Esophagus mucosa (tissue), 1 donor: ENCODE measurements at regions not wholly inside any gene's neighbourhood (a gene's known extent, or its start where the extent isn't known, plus 50 kb on each side); places are given as distances from the start of the nearest gene placed in this dataset.

Source experiments
- ATAC-seq: fragments of 200-7000 bp; cut with Tn5 transposase; one replicate; pipeline ENCODE4 v1.9.1; 2020
- donor health status: DM: yes; HTN: yes; CAD: no.

DNA sequence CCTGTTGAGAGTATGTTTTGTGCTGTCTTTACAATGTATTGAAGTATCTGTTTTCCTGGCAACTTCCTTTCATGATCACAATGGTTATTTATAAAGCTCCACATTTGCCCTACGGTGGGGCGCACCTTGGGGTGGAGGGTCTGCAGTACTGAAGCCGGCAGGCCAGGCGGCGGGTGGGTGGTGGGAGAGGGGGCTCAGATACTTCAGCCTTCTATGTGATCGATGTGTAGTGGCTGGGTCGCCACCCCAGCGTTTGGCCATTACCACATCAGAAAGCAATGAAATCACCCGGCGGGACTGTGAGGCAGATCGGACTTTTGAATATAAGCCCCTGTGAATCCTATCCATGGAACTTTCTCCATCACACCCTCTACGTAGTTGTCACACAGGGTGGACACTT is 196.6 kb downstream of the FOXL1 start:
- no peak for ATAC-seq

DNA sequence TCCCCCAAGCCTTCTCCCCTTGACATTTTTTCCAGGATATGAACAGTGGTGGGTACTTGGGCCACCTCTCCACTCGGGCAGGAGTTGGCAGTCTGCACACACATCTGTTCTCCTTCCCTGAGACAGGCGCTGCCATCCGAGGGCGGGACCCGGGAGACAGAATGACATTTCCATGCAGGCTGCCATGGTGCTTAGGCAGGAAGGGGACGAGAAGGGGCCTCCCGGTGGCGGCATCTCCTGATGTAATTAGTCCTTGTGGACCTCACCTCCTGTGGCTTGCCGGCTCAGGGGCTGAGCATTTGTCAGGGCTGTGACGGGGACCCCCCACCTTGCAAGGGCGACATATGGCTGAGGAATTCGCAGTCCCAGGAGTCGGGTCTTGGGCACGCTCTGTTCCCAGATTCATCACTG is 197.2 kb downstream of the FOXL1 start:
- ATAC-seq: no peak

DNA sequence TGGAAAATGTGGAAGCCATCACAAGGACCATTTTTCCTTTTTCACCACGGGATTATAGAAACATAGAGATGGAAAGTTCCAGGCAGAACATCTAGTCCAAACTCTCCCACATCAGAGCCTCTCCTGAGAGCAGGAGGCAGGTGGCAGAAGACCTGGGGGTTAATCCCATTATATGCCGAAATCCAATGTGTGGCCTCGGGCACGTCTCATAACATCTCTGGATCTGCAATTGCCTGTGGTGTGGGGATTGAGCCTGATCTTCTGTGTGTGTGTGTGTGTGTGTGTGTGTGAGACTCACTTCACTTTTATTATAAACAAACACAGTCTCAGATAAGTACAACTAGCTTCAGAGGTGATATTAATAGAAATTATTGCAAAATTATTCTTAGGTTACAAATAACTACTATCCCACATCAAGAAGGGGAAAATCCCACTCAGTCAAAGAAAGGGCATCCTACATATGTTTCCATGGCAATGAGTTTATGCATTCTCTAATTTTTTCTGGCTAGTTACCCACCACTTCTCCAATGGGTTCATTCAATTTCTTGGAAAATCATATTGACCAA is 199.1 kb downstream of the FOXL1 start:
- no peak for ATAC-seq

DNA sequence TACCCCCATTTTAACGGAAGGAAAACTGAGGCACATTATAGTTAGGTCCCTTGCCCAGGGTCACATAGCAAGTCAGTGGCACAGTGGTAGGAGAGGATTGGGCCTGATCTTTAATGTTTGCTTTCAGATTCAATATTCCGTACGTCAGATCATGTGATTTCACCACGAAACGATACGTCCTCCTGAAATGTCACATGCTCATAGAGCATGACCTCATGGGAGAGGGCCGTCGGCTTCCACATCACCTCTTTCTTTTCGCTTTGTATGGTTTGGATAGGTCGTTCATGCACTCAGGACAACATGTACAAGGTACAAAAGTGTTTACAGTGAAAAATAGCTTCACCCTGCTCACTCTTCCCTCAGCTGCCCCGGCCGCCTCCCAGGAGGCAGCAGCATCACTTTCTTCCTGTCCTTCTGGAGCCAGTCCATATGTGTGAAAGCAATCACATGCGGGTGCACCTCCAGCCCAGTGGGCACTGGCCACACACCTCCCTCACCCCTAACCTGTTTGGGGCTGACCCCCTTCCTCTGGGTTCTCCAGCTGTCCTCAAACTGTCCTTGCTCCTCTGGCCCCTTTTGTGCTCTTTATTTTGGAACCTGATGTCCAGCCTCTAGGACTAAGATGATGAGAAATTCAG is 199.9 kb downstream of the FOXL1 start:
- no peak for ATAC-seq

DNA sequence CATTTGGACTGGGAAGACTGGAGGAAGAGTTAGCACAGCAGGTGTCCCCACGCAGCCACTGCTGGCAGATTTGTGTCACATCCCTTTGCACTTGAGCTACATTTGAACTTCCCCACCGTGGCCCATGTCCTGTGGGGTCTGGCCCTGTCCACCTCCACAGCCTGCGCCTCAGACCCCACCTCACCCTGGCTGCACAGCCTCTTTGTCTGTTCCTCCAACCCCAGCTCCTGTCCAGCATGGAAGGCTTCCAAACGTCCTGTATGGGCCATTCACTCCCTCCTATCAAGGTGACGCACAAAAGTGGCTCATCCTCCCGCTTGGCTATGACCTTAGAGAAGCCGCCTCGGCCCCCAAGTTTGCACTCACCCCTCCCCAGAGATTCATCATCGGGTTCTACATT is 200.6 kb downstream of the FOXL1 start:
- no peak for ATAC-seq

DNA sequence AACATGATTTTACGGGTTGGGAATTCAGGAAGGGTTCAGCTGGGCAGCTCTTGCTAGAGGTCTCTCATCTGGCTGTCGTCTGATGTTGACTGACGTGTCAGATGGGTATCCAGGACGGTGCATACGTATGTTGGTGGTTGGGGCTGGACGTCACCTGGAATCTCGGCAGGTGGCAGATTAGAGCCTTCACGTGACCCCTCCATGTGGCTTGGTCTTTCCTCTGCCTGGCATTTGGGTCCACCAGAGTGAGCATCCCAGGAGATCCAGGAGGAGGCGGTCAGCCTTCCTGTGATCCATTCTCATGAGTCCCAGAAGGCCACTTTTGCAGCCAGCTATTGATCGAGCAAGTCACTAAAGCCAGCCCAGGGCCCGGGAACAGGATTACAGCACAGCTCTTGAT is 202.7 kb downstream of the FOXL1 start:
- ATAC-seq: no peak

DNA sequence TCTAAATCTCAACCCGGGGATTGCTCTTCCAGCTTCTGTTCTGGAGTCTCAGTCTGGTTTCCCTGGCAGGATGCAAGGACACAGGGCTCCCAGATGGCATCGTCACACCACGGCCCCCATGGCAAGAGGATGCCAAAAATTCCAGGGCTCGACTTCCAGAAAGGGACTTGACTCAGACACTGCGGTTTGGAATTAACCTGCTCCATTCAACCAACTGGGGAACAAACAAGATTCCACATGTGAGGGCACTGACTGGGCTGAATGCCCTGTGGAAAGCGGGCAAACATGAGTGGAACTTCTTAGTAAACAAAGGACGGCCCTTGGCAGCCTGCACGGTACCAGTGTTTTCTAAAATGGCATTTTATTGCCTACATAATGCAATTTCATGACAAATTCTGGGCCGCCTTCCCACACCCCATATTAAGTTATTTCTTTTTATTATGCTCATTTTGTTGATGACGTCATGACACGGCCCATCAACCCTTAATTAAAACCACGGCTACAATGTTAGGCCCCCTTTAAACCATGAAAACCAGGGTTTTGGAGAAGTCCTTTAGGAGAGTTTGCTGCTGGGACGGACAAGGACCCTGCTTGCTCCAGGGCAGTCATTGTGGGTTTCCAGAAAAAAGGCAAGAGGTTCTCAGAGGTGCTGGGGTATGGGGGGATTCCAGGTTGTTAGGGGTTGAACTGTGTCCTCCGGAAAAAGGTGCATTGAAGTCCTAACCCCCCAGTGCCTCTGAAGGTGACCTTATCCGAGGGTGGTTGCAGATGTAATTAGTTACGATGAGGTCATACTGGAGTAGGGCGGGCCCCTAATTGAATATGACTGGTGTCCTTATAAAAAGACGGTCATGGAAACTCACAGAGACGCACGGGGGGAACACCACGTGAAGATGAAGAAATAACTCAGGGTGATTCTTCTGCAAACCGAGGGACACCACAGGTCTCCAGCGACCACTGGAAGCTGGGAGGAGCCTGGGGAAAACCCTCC is 205.6 kb downstream of the FOXL1 start:
- ATAC-seq: peak; percentile 26

DNA sequence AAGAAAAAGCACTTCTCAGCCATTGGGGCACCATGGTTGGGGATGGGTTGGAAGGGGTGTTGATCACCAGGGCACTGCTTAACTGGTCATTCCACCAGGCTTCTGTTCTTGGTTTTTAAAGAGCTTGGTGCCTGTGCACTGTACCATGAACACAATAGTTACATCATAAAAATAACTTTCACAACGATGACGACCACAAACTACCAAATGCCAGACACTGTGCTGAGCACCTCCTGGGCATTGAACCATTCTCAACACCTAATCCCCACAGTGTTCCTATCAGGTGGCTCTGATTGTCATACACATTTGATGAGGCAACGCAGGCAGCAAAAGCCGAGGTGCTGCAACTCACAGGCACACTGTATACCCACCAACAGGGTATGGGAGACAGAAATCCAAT is 208.0 kb downstream of the FOXL1 start:
- no peak for ATAC-seq

DNA sequence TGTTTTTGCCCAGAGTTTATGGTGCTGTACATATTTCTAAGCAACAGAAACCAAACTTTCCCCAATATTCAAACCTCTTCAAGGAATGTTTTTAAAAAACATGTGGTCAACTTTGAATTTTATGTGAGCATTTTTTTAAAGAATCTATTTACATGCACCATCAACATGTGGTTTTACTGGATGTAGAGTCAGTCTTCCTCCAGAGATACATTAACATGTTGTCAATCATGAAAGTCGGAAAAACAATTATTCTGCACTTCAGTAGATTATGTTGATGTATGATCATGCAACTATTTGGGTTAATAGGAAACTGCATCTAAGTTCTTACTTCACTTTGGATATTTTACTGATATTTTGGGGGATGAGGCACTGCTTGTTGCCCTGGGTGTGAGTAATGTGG is 208.6 kb downstream of the FOXL1 start:
- no peak for ATAC-seq

DNA sequence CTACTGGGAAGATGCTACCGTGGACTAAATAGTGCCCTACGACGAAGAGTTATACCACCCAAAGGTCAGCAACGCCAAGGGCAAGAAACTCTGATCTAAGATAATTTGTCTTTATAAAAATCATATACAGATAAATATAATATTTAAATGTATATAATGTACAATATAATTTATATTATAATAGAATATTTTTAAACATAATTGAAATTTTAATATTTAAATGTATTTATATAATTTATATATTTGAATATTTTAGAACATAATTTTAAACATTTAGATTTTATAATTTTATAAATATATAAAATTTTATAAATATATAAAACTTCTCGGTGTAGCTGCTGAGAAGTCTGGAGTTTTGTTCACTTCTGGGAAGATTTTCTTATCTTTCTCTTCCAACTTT is 209.2 kb downstream of the FOXL1 start:
- ATAC-seq: no peak

DNA sequence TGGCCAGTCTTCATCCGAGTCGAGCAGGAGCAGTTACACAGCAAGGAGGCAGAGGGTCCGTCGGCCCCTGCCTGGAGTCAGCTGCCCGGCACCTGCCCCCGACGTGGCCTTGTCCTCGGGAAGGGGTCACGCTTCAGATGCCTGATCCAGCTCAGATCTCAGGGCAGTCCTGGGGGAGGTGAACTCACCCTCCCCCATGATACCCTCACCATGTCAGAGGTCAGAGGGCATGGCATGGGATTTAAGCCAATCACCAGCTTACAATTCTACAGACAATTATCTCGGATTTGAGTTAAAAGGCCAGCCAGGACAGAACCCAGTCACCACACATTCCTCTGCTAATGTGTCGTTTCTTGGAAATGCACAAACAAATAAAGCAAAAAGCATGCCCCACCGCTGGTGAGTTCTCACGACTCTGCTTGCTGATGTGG is 211.3 kb downstream of the FOXL1 start:
- no peak for ATAC-seq

DNA sequence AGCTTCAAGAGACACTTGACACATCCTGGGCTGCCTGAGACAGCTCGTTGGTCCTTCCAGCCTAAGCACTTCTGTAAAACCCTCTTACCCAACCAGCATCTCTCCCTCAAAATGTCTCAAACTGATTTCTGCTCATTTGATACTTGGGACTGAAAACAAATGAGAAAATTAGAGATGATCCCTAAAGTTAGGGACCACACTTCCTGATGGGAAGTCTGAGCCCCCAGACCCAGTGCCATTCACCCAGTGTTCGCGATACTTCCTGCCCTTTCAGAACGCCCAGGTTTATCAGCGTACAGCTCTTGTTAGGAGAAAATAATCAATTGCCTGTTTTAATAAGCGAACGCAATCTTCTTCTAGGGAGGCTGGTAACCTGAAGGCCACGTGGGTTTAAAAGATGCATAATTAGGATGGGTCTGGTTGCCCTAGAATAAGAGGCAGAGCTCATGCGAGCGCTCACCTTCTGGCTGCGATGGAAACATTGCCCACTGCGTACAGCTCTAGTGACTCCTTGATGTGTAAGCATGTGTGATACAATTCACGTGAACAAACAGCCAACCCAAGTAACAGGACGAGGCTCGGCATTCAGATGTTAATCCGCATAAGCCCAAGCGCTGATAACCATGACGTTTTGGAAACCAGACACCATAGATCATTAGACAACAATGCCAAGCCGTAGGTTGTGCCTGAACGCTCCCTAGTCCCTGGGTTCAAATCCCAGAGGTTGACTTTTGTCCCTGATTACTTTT is 213.1 kb downstream of the FOXL1 start:
- no peak for ATAC-seq

DNA sequence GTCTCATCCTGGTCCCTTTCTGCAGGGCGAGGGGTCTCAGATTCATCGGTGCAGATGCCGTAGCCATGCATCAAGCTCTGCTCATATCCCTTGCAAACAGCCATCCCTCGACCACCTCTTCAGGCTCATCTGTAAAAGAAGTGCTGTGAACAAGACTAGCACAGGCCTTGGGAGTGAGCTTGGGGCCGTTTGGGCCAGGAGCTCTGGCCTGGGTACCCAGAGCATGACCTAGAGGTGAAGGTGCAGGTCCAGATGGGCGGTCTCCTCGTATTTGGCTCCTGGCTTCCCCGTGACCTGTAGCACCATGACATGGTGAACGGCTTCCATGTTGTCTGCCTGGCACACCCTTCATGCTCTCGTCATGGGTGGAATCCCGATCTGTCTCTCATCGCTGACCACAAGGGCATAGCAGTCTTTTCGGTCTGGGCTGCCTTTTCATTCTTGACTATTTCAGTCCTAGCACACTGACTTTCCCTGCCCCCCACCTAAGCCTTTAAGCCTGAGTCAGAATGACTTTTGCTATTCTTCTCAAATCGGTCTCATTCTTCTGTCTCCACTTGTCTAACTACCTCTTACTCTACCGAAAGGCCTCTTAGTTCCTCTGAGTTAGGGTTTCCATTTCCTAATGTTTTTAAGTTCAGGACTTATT is 216.0 kb downstream of the FOXL1 start:
- ATAC-seq: no peak

DNA sequence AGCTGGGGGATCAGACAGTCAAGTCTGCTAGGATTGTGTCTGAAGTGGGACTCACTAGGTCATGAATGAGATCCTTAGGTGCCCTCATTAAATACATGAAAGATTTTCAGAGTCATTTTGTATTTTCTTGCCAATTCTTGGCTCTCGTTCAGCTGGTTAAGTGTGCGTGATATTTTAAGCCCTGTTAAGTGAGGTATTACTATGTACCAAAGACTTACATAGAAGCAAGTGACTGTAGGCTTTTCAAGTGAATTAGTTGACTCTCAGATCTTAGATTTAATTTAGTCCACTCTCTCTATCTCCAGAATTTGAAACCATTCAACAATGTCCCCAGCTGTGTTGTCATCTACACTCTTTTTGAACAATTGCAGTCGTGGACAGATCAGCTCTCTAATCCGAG is 219.4 kb downstream of the FOXL1 start:
- ATAC-seq: no peak

DNA sequence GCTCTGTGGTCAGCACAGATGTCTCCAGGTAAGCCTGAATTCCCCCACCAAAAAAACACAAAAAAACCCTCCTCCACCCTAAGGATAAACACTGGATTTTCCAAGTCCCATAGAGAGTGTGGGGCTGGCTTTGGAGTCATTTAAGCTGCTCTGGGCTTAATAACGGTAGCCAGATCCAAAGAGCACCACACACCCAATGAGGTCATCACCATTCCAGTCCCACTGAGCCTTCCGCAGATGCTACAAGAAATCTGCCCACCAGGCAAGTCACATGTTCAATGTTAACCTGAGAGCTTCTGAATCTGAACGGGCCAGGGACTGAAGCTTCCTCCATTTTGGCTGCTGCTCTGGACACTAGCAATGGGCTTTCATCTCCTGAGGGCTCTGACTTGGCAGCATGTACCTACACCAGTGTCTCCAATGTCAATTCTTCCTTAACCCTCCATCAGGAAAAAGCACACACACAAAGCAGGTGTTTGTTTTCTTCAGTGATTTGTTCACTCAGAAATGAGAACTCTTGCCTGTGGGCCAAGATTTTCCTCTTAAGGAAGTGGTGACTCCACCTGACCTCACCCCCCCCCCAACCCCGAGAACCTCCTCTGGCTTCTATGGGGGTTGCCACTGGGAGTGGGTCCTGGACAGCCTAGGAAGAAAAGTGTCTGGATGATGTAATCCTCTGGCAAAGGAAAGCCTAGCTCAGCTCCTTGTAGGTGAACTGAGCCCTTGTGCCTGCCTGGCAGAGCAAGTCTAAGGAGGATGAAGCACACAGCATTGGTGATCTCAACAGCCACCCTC is 220.1 kb downstream of the FOXL1 start:
- ATAC-seq: no peak

DNA sequence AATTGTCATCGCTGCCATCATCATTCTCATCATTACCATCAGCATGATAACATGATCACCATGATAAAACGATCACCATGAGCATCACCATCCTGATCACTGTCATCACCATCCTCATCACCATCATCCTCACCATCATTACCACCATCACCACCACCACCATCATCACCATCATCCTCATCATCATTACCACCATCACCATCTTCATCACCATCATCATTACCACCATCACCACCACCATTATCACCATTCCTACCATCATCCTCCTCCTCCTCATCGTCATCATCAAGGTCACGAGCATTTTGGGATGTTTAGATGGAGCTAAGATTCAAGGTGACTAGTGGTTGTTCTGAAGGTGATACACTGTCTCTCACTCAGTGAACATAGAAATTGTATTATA is 221.0 kb downstream of the FOXL1 start:
- no peak for ATAC-seq

DNA sequence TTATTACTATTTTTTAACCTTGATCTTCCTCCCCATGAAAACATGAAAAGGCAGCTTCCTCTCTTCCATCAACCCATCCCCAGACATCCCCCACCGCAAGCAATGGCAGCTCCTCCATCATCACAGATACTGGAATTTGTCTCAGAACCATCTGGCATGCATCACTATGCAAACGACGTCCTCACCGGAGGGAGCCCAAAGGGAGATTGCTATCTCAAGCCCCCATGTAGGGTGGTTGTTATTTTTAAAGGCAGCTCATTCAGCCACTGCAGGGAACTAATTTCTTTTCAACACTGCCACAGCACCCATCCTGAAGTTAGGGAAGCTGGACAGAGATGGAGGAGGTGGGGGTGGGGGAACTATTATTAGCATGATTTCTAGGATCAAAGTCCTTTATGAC is 222.5 kb downstream of the FOXL1 start:
- no peak for ATAC-seq

DNA sequence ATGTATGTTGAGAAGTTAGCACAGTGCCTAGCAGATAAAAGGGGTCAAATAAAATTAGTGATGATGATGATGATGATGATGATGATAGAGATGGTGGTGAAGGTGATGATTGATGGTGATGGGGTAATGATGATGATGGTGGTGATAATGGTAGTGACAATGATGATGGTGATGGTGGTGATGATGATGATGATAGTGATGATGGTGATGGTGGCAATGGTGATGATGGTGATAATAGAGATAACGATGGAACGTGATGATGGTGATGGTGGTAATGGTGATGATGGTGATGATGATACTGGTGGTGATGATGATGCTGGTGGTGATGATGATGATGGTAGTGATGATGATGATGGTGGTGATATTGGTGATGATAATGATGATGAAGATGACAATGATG is 223.7 kb downstream of the FOXL1 start:
- ATAC-seq: no peak

DNA sequence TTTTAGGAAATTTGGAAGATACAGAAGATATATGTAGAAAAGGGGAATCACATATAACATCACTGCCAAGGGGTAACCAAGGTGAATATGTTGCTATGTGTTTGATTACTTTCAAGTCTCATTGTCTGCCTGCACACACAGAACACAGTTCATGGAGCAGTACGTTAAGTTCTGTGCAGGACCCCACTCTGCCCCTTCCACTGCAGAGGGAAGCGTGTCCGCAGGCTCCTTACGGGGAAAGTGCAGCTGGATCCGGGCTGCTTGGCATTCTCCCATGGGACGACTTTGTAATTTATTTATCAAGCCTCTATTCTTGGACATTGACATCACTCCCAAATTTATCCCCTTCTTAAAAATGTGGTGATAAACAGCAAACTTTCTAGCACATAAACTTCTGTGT is 226.8 kb downstream of the FOXL1 start:
- ATAC-seq: no peak

DNA sequence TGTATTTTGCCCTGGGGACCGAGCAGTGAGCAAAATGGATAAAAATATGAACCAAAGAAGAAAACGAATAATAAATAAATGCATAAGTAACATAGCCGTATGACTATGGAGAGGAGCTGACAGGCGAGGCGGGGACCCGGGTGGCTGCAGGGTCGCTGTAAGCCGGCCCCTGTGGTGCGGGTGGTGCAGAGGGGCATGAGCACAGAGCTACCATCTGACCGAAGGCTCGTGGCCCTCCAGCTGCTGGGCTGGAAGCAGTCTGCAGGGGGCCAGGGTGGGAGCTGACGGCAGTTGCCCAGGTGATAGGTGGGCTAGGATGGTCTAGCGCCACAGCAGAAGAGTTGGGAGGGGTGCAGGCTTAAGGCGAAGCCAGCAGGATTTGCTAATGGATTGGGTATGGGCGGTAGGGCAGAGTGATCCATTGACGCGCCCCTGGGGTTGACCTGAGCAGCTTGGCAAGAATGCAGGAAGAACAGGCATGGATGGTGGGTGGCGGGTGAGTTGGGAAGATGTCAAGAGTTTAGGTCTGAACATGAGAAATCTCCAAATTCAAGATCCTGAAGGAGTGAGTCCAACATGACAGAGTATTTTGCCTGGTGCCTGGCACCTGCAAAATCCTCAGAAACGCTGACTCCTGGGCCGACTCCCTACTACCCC is 228.0 kb downstream of the FOXL1 start:
- ATAC-seq: no peak

DNA sequence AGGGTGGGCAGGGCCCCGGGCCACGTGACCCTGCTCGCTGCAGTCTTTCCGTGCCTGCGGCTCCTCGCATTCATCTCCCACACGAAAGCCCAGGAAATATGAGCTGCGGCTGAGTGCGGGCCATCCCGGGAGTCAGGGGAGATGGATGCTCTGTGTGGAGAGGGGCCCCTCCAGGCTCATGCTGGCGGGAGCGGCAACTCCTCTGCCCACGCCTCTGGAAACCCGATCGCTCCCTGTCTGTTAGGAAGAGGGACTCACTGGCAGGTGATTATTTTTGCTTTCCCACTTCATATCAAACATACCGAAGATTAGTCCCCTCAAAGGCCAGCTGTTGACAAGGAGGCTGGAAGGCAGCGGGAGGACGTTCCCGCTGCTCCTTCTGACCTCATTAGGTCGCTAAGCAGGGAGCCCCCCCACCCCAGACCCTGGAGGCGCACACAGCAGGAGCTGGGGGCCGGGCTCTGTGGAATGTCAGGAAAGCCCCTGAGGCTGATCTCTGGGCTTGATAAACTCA is 228.5 kb downstream of the FOXL1 start:
- no peak for ATAC-seq
